ENCODE measurements at regions not wholly inside any gene's neighbourhood (a gene's known extent, or its start where the extent isn't known, plus 50 kb on each side); places are given as distances from the start of the nearest gene placed in this dataset.
"Not testable (repeated sequence)": the region's sequence is repeated elsewhere in the genome, so short reads cannot be mapped to it uniquely, and the experiment has no call there.

- H3K27ac ChIP-seq, result no peak overlapping the region
- TF ChIP-seq, protein P1, sequence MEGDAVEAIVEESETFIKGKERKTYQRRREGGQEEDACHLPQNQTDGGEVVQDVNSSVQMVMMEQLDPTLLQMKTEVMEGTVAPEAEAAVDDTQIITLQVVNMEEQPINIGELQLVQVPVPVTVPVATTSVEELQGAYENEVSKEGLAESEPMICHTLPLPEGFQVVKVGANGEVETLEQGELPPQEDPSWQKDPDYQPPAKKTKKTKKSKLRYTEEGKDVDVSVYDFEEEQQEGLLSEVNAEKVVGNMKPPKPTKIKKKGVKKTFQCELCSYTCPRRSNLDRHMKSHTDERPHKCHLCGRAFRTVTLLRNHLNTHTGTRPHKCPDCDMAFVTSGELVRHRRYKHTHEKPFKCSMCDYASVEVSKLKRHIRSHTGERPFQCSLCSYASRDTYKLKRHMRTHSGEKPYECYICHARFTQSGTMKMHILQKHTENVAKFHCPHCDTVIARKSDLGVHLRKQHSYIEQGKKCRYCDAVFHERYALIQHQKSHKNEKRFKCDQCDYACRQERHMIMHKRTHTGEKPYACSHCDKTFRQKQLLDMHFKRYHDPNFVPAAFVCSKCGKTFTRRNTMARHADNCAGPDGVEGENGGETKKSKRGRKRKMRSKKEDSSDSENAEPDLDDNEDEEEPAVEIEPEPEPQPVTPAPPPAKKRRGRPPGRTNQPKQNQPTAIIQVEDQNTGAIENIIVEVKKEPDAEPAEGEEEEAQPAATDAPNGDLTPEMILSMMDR (conservative IDR thresholded peaks at IDR 0.05), result no peak
- TF ChIP-seq ZFX (IDR thresholded peaks at IDR 0.05), result no peak
These were observed 712.1 kb downstream of the MECOM start for GRCh38 chr3:168951368-168951767.

- H3K27ac ChIP-seq, result no peak overlapping the region
- TF ChIP-seq, protein P1 (conservative IDR thresholded peaks at IDR 0.05), result no peak
- TF ChIP-seq ZFX (IDR thresholded peaks at IDR 0.05), result no peak
These were observed 712.9 kb downstream of the MECOM start for GRCh38 chr3:168950622-168951021.

DNA sequence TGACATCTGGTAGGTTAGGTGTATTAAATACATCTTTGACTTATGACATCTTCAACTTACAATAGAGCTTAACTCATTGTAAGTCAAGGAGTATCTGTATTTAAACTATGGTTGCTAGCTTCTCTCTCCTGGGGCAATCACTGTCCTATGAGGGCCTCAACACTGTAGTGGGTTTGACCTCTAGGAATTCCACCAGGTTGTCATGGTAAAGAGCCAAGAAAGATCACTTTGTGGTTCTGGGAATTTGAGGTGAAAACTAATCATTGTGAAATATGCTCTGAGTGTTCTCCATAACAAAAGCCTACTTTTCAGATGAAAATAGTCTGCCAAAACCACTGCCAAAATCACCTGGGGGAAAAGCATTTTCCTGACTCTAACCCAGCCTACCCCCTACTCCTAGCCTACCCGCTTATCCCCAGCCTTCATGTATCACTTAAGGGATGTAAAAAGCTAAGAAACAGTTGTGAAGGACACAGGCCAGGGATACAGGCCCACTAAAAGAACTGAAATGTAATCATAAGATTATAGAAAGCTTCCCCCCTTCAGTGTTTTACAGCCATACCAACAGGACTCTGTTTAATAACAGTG lies 723.8 kb downstream of the MECOM start:
- no peak for TF ChIP-seq ZFX (IDR thresholded peaks at IDR 0.05)
- TF ChIP-seq, protein P1 (conservative IDR thresholded peaks at IDR 0.05), result no peak

GRCh38 chr3:168933614-168934013 lies 729.9 kb downstream of the MECOM start:
- TF ChIP-seq ZFX (IDR thresholded peaks at IDR 0.05), result no peak
- TF ChIP-seq, protein P1 (conservative IDR thresholded peaks at IDR 0.05), result no peak

More for the DNA sequence above, 723.8 kb downstream of the MECOM start:
- no peak overlapping the region for H3K27ac ChIP-seq

GRCh38 chr3:168929997-168930396 lies 733.5 kb downstream of the MECOM start:
- not testable (repeated sequence) for H3K27ac ChIP-seq

More at GRCh38 chr3:168933614-168934013, 729.9 kb downstream of the MECOM start:
- H3K27ac ChIP-seq, result no peak overlapping the region

- TF ChIP-seq, protein P1 (conservative IDR thresholded peaks at IDR 0.05), result no peak
- no peak for TF ChIP-seq ZFX (IDR thresholded peaks at IDR 0.05)
- H3K27ac ChIP-seq, result no peak overlapping the region
These were observed 737.1 kb downstream of the MECOM start for GRCh38 chr3:168926426-168926825.

DNA sequence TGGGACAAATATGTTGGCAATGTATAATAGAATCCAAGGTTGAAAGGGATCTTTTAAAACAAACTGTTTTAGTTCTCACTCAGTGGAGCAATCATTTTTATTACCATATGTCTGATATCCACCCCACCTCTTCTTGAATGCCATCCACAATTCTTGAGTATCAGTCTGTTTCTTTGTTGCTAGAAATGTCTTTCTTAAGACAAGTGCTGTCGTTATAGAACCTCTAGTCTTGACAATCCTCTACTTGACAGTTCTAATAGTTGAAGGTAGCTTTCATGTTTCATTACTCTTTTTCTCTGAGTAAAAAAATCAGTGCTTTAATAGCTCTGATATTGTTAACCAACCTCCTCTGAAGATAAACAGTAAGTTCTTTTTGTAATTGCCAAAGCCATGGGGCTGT lies 737.9 kb downstream of the MECOM start:
- no peak overlapping the region for H3K27ac ChIP-seq
- TF ChIP-seq, protein P1 (conservative IDR thresholded peaks at IDR 0.05), result no peak
- TF ChIP-seq ZFX (IDR thresholded peaks at IDR 0.05), result no peak

DNA sequence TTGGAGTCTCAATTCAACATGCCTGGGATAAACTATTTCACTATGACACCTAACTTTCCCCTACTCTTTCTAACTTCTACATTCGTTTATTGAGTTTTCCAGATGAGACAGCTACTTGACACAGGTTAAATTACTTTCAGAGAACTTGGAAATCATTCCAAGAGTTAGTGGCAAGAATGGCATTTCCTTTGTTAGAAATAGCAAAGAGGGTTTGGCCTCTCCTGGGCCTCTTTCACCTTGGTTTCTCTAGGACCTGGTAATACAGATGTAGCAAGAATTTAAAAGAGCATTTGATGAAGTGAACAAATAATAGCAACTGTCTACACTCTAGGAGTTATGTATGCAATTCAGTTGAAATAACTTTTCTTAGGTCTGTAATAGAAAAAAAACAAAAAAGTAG lies 748.9 kb downstream of the MECOM start:
- TF ChIP-seq ZFX (IDR thresholded peaks at IDR 0.05), result no peak
- TF ChIP-seq, protein P1 (conservative IDR thresholded peaks at IDR 0.05), result no peak
- H3K27ac ChIP-seq, result no peak overlapping the region
